ENCODE measurements at regions not wholly inside any gene's neighbourhood (a gene's known extent, or its start where the extent isn't known, plus 50 kb on each side); places are given as distances from the start of the nearest gene placed in this dataset.

- WGBS, 3 donors: 46 to 73% (median 67%) methylated on average over 2 of the region's 2 CpGs
- no peaks in the 10 kb centered on the region for H3K36me3 ChIP-seq (ENCODE audit: control insufficient read depth in 3 of 3, insufficient read depth in 2 of 3, low read depth in 1 of 3, low read length in 3 of 3)
- no peak for FAIRE-seq
- no peak overlapping the region for H3K27ac ChIP-seq (ENCODE audit: low read depth in 1 of 3, low read length in 2 of 3)
- DNase-seq: peak in 1 of 2 donors; percentile 5
- H3K9me3 ChIP-seq (ENCODE audit: control insufficient read depth in 2 of 2, insufficient read depth in 1 of 2, low read depth in 1 of 2, low read length in 1 of 2): peaks cover 0 to 14% of the 10 kb centered on the region in 2 donors
- no peak overlapping the region for H3K4me3 ChIP-seq (ENCODE audit: low read depth in 1 of 3, low read length in 3 of 3)
- peaks cover 0 to 10% (median 0%) of the 10 kb centered on the region in 3 donors for H3K4me1 ChIP-seq (ENCODE audit: control insufficient read depth in 3 of 3, insufficient read depth in 2 of 3, low read depth in 1 of 3, low read length in 2 of 3)
- no peaks in the 10 kb centered on the region for H3K27me3 ChIP-seq (ENCODE audit: control insufficient read depth in 3 of 3, insufficient read depth in 3 of 3, low read length in 3 of 3)
Measured at GRCh38 chr7:36091874-36092176, 61.2 kb upstream of the EEPD1 start.

GRCh38 chr7:36092221-36092771 lies 60.8 kb upstream of the EEPD1 start:
- no peaks in the 10 kb centered on the region for H3K36me3 ChIP-seq (ENCODE audit: control insufficient read depth in 3 of 3, insufficient read depth in 2 of 3, low read depth in 1 of 3, low read length in 3 of 3)
- WGBS, 3 donors: 16 to 63% (median 45%) methylated on average over 11 of the region's 11 CpGs
- no peak overlapping the region for H3K4me3 ChIP-seq (ENCODE audit: low read depth in 1 of 3, low read length in 3 of 3)
- H3K27me3 ChIP-seq (ENCODE audit: control insufficient read depth in 3 of 3, insufficient read depth in 3 of 3, low read length in 3 of 3): no peaks in the 10 kb centered on the region
- FAIRE-seq (no peak), DNase-seq (peak; percentile 51 to 60)
- no peak overlapping the region for H3K27ac ChIP-seq (ENCODE audit: low read depth in 1 of 3, low read length in 2 of 3)
- peaks cover 0 to 10% (median 0%) of the 10 kb centered on the region in 3 donors for H3K4me1 ChIP-seq (ENCODE audit: control insufficient read depth in 3 of 3, insufficient read depth in 2 of 3, low read depth in 1 of 3, low read length in 2 of 3)
- H3K9me3 ChIP-seq (ENCODE audit: control insufficient read depth in 2 of 2, insufficient read depth in 1 of 2, low read depth in 1 of 2, low read length in 1 of 2): peaks cover 0 to 14% of the 10 kb centered on the region in 2 donors

DNA sequence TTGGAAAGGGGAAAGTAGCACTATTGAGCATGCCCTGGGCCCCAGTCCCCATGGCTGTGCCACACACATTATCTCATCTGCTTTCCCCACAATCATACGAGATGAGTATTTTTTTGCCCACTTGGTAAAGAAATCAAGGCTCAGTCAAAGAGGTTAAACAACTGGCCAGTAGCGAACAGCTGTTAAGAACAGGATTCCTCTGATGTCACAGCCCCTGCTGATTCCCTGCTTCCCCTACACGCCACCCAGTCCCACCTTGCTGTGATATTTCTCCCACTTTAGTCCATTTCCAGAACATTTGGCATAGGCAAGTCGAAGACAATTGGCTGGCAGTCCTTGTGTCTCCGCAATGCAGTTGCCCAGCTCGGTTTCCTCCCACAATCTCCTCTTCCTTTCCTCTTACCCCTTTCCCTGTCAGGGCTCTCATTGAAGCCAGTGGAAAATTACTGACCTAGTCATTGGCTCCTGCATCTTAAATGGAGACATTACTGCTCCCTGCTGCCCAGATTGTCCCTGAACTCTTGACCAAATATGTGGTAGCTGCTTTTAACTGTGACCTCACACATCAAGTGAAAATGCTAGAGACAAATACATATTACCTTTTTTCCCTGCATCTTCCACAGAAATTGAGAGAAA lies 56.5 kb upstream of the EEPD1 start:
- H3K9me3 ChIP-seq (ENCODE audit: control insufficient read depth in 2 of 2, insufficient read depth in 1 of 2, low read depth in 1 of 2, low read length in 1 of 2): peaks cover 0 to 2% of the 10 kb centered on the region in 2 donors
- DNase-seq: no peak
- peaks cover 0 to 8% (median 0%) of the 10 kb centered on the region in 3 donors for H3K4me1 ChIP-seq (ENCODE audit: control insufficient read depth in 3 of 3, insufficient read depth in 2 of 3, low read depth in 1 of 3, low read length in 2 of 3)
- H3K36me3 ChIP-seq (ENCODE audit: control insufficient read depth in 3 of 3, insufficient read depth in 2 of 3, low read depth in 1 of 3, low read length in 3 of 3): no peaks in the 10 kb centered on the region
- H3K27ac ChIP-seq (ENCODE audit: low read depth in 1 of 3, low read length in 2 of 3): no peak overlapping the region
- H3K27me3 ChIP-seq (ENCODE audit: control insufficient read depth in 3 of 3, insufficient read depth in 3 of 3, low read length in 3 of 3): no peaks in the 10 kb centered on the region
- no peak overlapping the region for H3K4me3 ChIP-seq (ENCODE audit: low read depth in 1 of 3, low read length in 3 of 3)
- no peak for FAIRE-seq
- 73 to 87% (median 79%) methylated on average over 6 of the region's 6 CpGs for whole genome bisulfite sequencing, 3 donors

- peaks cover 0 to 2% of the 10 kb centered on the region in 2 donors for H3K9me3 ChIP-seq (ENCODE audit: control insufficient read depth in 2 of 2, insufficient read depth in 1 of 2, low read depth in 1 of 2, low read length in 1 of 2)
- no peak for DNase-seq
- no peaks in the 10 kb centered on the region for H3K27me3 ChIP-seq (ENCODE audit: control insufficient read depth in 3 of 3, insufficient read depth in 3 of 3, low read length in 3 of 3)
- no peaks in the 10 kb centered on the region for H3K4me1 ChIP-seq (ENCODE audit: control insufficient read depth in 3 of 3, insufficient read depth in 2 of 3, low read depth in 1 of 3, low read length in 2 of 3)
- H3K27ac ChIP-seq (ENCODE audit: low read depth in 1 of 3, low read length in 2 of 3): no peak overlapping the region
- H3K4me3 ChIP-seq (ENCODE audit: low read depth in 1 of 3, low read length in 3 of 3): no peak overlapping the region
- no peaks in the 10 kb centered on the region for H3K36me3 ChIP-seq (ENCODE audit: control insufficient read depth in 3 of 3, insufficient read depth in 2 of 3, low read depth in 1 of 3, low read length in 3 of 3)
- FAIRE-seq: no peak
Measured at GRCh38 chr7:36098096-36098495, 55.0 kb upstream of the EEPD1 start.

GRCh38 chr7:36100226-36100625 lies 52.8 kb upstream of the EEPD1 start:
- 42 to 84% (median 42%) methylated on average over 2 of the region's 2 CpGs for WGBS, 3 donors
- no peaks in the 10 kb centered on the region for H3K27me3 ChIP-seq (ENCODE audit: control insufficient read depth in 3 of 3, insufficient read depth in 3 of 3, low read length in 3 of 3)
- peaks cover 0 to 2% of the 10 kb centered on the region in 2 donors for H3K9me3 ChIP-seq (ENCODE audit: control insufficient read depth in 2 of 2, insufficient read depth in 1 of 2, low read depth in 1 of 2, low read length in 1 of 2)
- no peaks in the 10 kb centered on the region for H3K36me3 ChIP-seq (ENCODE audit: control insufficient read depth in 3 of 3, insufficient read depth in 2 of 3, low read depth in 1 of 3, low read length in 3 of 3)
- H3K4me3 ChIP-seq (ENCODE audit: low read depth in 1 of 3, low read length in 3 of 3): no peak overlapping the region
- no peak overlapping the region for H3K27ac ChIP-seq (ENCODE audit: low read depth in 1 of 3, low read length in 2 of 3)
- FAIRE-seq (no peak), DNase-seq (no peak)
- H3K4me1 ChIP-seq (ENCODE audit: control insufficient read depth in 3 of 3, insufficient read depth in 2 of 3, low read depth in 1 of 3, low read length in 2 of 3): no peaks in the 10 kb centered on the region

GRCh38 chr7:36100634-36101033 lies 52.4 kb upstream of the EEPD1 start:
- 69 to 80% (median 74%) methylated on average over 1 of the region's 1 CpG for WGBS, 3 donors
- no peak for FAIRE-seq

More at GRCh38 chr7:36100634-36101033, 52.4 kb upstream of the EEPD1 start:
- peaks cover 0 to 2% of the 10 kb centered on the region in 2 donors for H3K9me3 ChIP-seq (ENCODE audit: control insufficient read depth in 2 of 2, insufficient read depth in 1 of 2, low read depth in 1 of 2, low read length in 1 of 2)
- no peaks in the 10 kb centered on the region for H3K4me1 ChIP-seq (ENCODE audit: control insufficient read depth in 3 of 3, insufficient read depth in 2 of 3, low read depth in 1 of 3, low read length in 2 of 3)
- DNase-seq: no peak
- H3K27me3 ChIP-seq (ENCODE audit: control insufficient read depth in 3 of 3, insufficient read depth in 3 of 3, low read length in 3 of 3): no peaks in the 10 kb centered on the region
- no peak overlapping the region for H3K27ac ChIP-seq (ENCODE audit: low read depth in 1 of 3, low read length in 2 of 3)
- no peak overlapping the region for H3K4me3 ChIP-seq (ENCODE audit: low read depth in 1 of 3, low read length in 3 of 3)
- no peaks in the 10 kb centered on the region for H3K36me3 ChIP-seq (ENCODE audit: control insufficient read depth in 3 of 3, insufficient read depth in 2 of 3, low read depth in 1 of 3, low read length in 3 of 3)
